NCI-H2227 (cell line): ENCODE measurements at regions not wholly inside any gene's neighbourhood (a gene's known extent, or its start where the extent isn't known, plus 50 kb on each side); places are given as distances from the start of the nearest gene placed in this dataset.
"Not testable (repeated sequence)": the region's sequence is repeated elsewhere in the genome, so short reads cannot be mapped to it uniquely, and the experiment has no call there.

Experiments
- DNase-seq: peaks from one replicate; lab custom pipeline; 2025; ENCODE audit not compliant: unreplicated experiment; lab: John Stamatoyannopoulos, UW

GRCh38 chr7:106713452-106713851 lies 52.5 kb upstream of the CCDC71L start:
- not testable (repeated sequence) for DNase-seq

DNA sequence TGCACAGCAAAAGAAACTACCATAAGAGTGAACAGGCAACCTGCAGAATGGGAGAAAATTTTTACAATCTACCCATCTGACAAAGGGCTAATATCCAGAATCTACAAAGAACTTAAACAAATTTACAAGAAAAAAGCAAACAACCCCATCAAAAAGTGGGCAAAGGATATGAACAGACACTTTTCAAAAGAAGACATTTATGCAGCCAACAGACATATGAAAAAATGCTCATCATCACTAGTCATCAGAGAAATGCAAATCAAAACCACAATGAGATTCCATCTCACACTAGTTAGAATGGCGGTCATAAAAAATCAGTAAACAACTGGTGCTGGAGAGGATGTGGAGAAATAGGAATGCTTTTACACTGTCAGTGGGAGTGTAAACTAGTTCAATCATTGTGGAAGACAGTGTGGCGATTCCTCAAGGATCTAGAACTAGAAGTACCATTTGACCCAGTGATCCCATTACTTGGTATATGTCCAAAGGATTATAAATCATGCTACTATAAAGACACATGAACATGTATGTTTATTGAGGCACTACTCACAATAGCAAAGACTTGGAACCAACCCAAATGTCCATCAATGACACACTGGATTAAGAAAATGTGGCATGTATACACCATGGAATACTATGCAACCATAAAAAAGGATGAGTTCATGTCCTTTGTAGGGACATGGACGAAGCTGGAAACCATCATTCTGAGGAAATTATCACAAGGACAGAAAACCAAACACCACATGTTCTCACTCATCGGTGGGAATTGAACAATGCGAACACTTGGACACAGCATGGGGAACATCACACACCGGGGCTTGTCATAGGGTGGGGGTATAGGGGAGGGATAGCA lies 53.9 kb upstream of the CCDC71L start:
- not testable (repeated sequence) for DNase-seq

DNA sequence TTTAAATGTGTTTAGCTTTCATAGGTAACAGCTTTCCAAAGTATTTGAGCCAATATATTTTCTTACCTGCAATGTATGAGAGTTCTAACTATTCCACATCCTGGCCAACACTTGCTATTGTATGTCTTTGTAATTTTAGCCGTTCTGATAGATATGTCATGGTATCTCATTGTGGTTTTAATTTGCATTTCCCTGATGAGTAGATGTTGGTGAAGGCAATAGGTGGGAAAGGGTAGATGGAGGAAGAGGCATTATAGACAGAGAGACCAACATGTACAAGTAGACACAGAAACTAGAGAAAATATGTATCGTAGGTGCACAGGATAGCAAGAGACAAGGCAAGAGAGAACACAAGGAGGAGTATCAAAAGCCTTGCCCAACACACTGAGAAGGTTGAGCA lies 54.8 kb upstream of the CCDC71L start:
- DNase-seq: no peak

DNA sequence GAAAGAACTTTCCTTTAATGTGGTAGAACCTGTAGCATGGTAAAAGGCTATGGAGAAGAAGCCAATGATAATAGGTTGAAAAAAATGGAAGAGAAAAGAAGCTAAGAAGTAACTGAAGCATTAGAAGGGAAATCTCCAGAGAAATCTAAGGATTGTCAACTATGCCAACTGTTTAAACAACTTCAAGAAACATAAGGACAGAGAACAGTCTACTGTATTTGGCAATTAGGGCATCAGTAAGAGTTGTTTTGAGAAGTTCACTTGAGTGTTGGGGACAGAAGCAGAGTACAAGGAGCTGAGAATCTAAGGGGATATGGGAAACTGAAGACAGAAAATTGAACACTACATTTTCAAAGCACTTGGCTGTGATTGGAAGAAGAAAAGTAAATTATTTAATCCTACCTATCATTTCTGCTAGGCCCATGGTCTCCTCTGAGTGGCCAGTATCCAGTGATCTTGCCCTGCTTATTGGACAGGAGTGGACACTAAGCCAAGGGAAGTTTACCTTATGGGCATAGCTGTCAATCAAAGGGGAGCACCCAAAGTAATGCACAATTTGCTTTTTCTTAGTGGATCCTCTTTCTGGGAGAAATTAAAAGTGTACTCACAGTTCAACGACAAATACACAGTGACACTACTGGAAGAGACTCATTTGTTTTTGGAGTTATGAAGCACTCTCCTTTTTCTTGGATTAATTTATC lies 56.4 kb upstream of the CCDC71L start:
- no peak for DNase-seq

- no peak for DNase-seq
These were observed 57.3 kb upstream of the CCDC71L start for GRCh38 chr7:106717955-106718871.

DNA sequence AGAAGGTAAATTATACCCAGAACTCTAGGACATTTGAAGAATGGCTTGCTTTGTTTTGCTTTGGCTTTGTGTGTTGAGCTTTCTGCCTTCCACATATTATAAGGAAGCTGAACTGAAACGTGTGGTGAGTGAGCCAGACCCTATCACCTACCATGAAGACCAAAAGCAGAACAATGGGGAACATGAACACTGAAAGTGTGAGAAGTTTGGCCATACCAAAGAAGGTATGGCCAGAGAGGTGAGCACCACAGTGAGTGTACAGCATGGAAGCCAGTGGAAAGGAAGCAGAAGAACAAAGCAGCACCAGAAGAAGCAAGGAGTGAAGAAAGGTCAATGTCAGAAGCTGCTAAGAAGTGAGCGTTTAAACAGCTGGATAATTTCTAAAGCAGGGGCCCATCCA lies 59.7 kb upstream of the CCDC71L start:
- DNase-seq: no peak

GRCh38 chr7:106721816-106722785 lies 61.1 kb upstream of the CCDC71L start:
- no peak for DNase-seq

DNA sequence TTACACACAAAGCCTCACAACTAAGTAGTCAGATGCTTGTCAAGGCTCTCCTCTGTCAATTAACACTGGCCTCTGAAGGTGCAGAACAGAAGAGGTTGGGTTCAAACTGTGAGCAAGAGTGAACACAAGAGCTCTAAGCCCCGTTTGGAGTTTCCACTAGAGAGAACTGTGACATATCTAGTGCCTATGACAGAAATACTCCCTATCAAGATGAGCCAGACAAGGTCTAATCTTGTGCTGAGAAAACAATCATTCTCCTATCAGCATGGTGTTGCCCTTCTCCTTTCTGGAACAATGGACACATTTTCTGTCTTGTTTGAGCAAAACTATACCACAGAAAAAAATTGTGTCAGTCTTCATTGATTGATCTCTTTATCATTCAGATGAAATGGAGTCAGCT lies 62.4 kb upstream of the CCDC71L start:
- no peak for DNase-seq

GRCh38 chr7:106729720-106730385 lies 68.9 kb upstream of the CCDC71L start:
- DNase-seq: no peak

DNA sequence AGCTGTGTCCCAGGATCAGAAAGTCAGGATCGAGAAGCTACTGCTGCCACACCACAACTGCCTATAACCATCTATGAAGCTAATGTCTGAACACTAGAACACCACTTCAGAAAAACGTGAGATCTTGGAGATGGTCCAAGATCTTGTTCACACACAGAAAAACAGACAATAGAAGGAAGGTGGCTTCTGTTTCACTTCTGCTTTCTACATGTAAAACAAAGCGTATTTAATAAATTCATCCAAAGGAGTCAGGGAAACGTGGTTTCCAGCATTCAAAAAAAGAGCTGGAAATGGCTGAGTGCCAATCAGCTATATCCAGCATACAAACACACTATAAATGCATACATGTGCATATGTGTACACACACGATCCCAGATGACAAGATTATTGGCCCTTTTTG lies 70.2 kb upstream of the CCDC71L start:
- DNase-seq: no peak

GRCh38 chr7:106731646-106732444 lies 70.9 kb upstream of the CCDC71L start:
- DNase-seq: peak; percentile 30

- no peak for DNase-seq
These were observed 74.7 kb upstream of the CCDC71L start for GRCh38 chr7:106735637-106736036.

- DNase-seq: no peak
These were observed 75.2 kb upstream of the CCDC71L start for GRCh38 chr7:106736123-106736507.

DNA sequence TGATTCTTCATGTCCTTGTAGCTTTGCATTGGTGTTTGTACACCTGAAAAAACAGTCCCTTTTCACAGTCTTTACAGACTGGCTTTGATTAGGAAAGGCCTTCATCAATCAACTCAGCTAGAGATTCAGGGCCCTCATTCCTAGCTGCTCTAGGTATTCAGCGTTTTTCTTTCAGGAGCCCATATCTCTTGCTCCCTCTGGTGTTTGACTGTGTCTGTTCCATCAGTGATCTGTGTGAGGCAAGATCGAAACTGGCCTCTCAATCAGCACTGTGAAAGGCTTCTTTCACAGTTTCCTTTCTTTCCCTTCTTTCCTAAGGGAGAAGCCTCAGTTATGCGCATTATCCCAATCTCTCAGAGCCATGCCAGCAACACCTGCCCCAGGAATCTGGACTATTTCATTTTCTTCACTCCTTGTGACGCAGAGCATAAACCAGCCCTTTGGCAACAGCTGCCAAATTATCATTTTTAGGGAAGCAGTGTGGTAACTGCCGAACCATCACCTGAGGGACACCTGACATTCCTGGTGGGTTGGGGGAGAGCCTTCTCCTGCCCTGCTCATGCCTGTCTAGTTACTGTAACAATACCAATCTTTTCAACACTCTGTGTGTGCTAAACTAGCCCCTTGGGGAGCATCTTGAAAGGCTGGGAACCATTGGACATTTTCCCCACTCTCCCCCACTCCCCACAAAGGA lies 75.7 kb upstream of the CCDC71L start:
- peak; percentile 10 for DNase-seq

DNA sequence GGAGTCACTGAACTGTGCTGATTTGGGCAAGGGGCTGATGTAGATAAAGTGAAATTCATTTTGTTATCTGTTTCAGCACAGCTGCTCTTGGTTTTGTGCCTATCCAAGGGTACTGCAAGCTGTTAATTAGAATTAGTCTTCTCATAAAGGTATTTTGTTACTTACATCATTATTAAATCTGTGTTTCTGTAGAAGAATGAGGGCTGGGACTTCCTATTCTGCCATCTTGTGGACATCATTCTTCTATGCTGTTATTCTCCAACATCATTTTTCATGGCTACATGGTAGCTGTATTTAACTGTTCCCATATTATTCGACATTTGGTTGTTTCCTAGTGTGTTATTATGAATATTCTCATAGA lies 76.2 kb upstream of the CCDC71L start:
- no peak for DNase-seq

GRCh38 chr7:106740806-106741205 lies 79.8 kb upstream of the CCDC71L start:
- no peak for DNase-seq

GRCh38 chr7:106744563-106745091 lies 83.7 kb upstream of the CCDC71L start:
- no peak for DNase-seq

- not testable (repeated sequence) for DNase-seq
These were observed 86.3 kb upstream of the CCDC71L start for GRCh38 chr7:106747301-106747700.
